ENCODE measurements at regions not wholly inside any gene's neighbourhood (a gene's known extent, or its start where the extent isn't known, plus 50 kb on each side); places are given as distances from the start of the nearest gene placed in this dataset.
"Not testable (repeated sequence)": the region's sequence is repeated elsewhere in the genome, so short reads cannot be mapped to it uniquely, and the experiment has no call there.

DNA sequence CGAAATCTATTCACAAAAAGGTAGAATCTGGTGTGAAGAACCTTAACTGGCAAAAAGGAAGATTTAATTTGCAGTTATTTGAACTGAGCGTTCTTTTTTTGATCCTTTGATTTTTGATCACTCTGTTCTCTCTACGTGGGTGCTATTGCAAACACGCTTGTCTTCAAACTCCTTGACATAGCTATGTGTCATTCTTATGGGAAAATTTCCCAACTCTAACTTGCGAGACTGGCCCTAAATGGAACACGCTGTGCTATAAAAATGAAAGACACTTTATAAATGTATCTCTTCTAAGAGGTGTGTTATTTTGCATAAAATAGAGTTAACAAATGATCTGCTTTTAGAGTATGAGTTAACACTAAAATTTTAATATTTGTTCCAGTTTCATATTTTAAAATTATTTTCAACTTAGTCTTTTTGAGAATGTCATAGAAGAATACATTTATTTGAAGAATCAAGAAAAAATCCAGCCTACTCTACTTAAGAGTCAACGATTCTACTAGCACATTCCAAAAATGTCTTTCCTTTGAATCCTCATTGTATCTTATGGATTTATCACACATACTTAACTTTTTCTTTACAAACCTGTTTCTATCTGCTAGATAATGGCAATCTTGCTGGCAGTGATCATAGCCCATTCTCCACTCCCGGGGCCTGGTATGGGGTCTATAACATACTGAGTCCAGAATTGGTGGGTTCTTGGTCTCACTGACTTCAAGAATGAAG, 610.0 kb upstream of the TBL1XR1 start:
- no peak overlapping the region for H2AFZ ChIP-seq
- no peak overlapping the region for H3K9ac ChIP-seq

DNA sequence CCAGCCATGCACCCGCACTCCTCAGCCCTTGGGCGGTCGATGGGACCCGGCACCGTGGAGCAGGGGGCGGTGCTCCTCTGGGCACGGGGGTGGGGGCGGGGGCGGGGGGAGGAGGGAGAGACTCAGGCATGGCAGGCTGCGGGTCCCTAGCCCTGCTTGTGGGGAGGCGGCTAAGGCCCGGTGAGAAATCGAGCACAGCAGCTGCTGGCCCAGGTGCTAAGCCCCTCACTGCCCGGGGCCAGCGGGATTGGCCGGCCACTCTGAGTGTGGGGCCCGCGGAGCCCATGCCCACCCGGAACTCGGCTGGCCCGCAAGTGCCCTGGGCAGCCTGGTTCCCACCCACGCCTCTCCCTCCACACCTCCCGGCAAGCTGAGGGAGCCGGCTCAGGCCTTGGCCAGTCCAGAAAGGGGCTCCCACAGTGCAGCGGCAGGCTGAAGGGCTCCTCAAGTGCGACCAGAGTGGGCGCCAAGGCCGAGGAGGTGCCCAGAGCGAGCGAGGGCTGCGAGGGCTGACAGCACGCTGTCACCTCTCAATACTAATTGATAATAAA, 611.7 kb upstream of the TBL1XR1 start:
- H3K4me2 ChIP-seq (ENCODE audit: low read length); H2AFZ ChIP-seq; H3K4me3 ChIP-seq (ENCODE audit: low read depth, low read length); H3K36me3 ChIP-seq (ENCODE audit: control insufficient read depth, insufficient read depth, low read length); H3K9ac ChIP-seq; H3K79me2 ChIP-seq; H3K27me3 ChIP-seq (ENCODE audit: control insufficient read depth, insufficient read depth, low read length): not testable (repeated sequence)
- H3K27ac ChIP-seq: peak overlapping the region; percentile 96
- peaks cover 58% of the 10 kb centered on the region for H3K4me1 ChIP-seq
- peaks cover 12% of the 10 kb centered on the region for H3K9me3 ChIP-seq (ENCODE audit: control insufficient read depth, low read length)

More for the DNA sequence above, 610.0 kb upstream of the TBL1XR1 start:
- TF ChIP-seq, protein P1, sequence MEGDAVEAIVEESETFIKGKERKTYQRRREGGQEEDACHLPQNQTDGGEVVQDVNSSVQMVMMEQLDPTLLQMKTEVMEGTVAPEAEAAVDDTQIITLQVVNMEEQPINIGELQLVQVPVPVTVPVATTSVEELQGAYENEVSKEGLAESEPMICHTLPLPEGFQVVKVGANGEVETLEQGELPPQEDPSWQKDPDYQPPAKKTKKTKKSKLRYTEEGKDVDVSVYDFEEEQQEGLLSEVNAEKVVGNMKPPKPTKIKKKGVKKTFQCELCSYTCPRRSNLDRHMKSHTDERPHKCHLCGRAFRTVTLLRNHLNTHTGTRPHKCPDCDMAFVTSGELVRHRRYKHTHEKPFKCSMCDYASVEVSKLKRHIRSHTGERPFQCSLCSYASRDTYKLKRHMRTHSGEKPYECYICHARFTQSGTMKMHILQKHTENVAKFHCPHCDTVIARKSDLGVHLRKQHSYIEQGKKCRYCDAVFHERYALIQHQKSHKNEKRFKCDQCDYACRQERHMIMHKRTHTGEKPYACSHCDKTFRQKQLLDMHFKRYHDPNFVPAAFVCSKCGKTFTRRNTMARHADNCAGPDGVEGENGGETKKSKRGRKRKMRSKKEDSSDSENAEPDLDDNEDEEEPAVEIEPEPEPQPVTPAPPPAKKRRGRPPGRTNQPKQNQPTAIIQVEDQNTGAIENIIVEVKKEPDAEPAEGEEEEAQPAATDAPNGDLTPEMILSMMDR (IDR thresholded peaks at IDR 0.05): no peak
- Histone ChIP-seq H3K27ac (peak overlapping the region; percentile 96), H3K4me1 (peaks cover 58% of the 10 kb centered on the region), H3K4me2 (ENCODE audit: low read length) (peak overlapping the region; percentile 21), H3K27me3 (ENCODE audit: control insufficient read depth, insufficient read depth, low read length) (no peaks in the 10 kb centered on the region), H3K4me3 (ENCODE audit: low read depth, low read length) (peak overlapping the region; percentile 13), H3K36me3 (ENCODE audit: control insufficient read depth, insufficient read depth, low read length) (peaks cover 4% of the 10 kb centered on the region), H3K9me3 (ENCODE audit: control insufficient read depth, low read length) (peaks cover 12% of the 10 kb centered on the region), H3K79me2 (no peaks in the 10 kb centered on the region)

DNA sequence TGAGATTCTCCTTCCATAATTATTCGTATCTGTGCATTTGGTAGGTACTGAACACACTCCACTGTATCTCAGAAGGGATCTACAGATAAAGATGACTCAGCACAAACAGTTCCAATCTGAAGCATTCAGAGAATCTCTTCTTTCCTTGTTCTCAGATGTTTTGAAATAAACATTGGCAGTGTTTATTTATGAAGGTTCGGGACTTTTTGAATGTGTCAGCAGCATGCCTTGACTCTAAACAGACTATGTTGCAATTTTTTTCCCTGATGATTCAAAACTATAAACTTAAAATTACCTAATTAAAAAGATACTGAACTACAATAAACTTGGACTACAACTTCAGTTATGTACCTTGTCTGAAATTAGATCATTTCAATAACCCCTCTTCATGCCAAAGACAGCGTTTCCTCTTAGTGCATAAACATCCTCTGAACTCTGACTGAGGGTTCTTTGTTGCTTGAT, 612.9 kb upstream of the TBL1XR1 start:
- Histone ChIP-seq H3K4me3 (ENCODE audit: low read depth, low read length) (peak overlapping the region; percentile 20), H3K27me3 (ENCODE audit: control insufficient read depth, insufficient read depth, low read length) (no peaks in the 10 kb centered on the region), H3K36me3 (ENCODE audit: control insufficient read depth, insufficient read depth, low read length) (peaks cover 4% of the 10 kb centered on the region), H3K4me2 (ENCODE audit: low read length) (peak overlapping the region; percentile 2), H3K27ac (peak overlapping the region; percentile 96), H3K9me3 (ENCODE audit: control insufficient read depth, low read length) (peaks cover 12% of the 10 kb centered on the region), H2AFZ (peak overlapping the region; percentile 2), H3K9ac (no peak overlapping the region), H3K79me2 (no peaks in the 10 kb centered on the region), H3K4me1 (peaks cover 67% of the 10 kb centered on the region)
- TF ChIP-seq, protein P1 (IDR thresholded peaks at IDR 0.05): no peak

DNA sequence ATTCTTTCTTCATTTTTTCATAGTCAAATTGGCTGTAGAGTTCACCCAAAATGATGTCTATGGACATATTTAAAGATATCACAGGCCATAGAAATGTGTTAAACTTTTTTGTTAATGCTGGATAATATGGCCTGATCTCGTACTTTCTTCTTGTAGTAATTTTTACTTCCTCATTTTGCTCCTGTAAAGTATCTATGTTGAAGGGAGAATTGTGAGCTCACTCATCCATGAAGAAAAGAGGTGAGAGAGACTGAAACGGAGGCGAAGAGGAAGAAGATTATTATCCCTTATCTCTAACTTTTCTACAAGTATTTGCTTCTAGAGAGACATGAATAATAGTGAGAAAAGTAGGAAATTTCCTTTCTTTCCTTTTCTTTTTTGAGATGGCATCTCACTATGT, 613.8 kb upstream of the TBL1XR1 start:
- H2AFZ ChIP-seq: peak overlapping the region; percentile 2
- H3K9ac ChIP-seq: no peak overlapping the region
- TF ChIP-seq, protein P1 (IDR thresholded peaks at IDR 0.05): no peak
- no peaks in the 10 kb centered on the region for H3K27me3 ChIP-seq (ENCODE audit: control insufficient read depth, insufficient read depth, low read length)
- peak overlapping the region; percentile 96 for H3K27ac ChIP-seq
- H3K36me3 ChIP-seq (ENCODE audit: control insufficient read depth, insufficient read depth, low read length): peaks cover 1% of the 10 kb centered on the region
- no peak overlapping the region for H3K4me3 ChIP-seq (ENCODE audit: low read depth, low read length)
- peaks cover 70% of the 10 kb centered on the region for H3K4me1 ChIP-seq
- H3K9me3 ChIP-seq (ENCODE audit: control insufficient read depth, low read length): peaks cover 7% of the 10 kb centered on the region
- H3K79me2 ChIP-seq: no peaks in the 10 kb centered on the region
- peak overlapping the region; percentile 2 for H3K4me2 ChIP-seq (ENCODE audit: low read length)

DNA sequence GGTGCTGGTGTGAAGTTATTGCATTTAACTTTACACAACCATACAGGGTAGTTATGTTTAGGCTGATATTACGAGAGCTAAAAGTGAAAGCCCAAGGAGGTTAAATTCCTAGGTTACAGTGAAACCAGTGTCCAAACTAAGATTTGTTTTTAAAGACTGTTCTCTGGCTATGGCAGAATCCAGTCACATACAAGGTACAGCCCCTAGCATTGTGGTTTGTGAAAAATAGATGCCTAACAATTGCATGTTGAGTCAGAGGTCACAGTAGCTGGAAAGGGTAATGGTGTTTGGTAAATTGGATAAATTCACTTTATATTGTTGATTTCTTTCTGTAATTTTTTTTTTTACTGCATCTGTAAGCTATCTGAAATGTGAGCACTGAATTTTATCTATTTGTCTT, 614.6 kb upstream of the TBL1XR1 start:
- no peak overlapping the region for H3K9ac ChIP-seq
- peaks cover 72% of the 10 kb centered on the region for H3K4me1 ChIP-seq
- no peaks in the 10 kb centered on the region for H3K9me3 ChIP-seq (ENCODE audit: control insufficient read depth, low read length)
- H3K4me2 ChIP-seq (ENCODE audit: low read length): no peak overlapping the region
- H3K27me3 ChIP-seq (ENCODE audit: control insufficient read depth, insufficient read depth, low read length): no peaks in the 10 kb centered on the region
- TF ChIP-seq, protein P1 (IDR thresholded peaks at IDR 0.05): no peak
- H3K27ac ChIP-seq: peak overlapping the region; percentile 96
- H3K4me3 ChIP-seq (ENCODE audit: low read depth, low read length): no peak overlapping the region
- peak overlapping the region; percentile 2 for H2AFZ ChIP-seq
- H3K36me3 ChIP-seq (ENCODE audit: control insufficient read depth, insufficient read depth, low read length): no peaks in the 10 kb centered on the region
- no peaks in the 10 kb centered on the region for H3K79me2 ChIP-seq
